SW 1271 (cell line): ENCODE measurements at regions not wholly inside any gene's neighbourhood (a gene's known extent, or its start where the extent isn't known, plus 50 kb on each side); places are given as distances from the start of the nearest gene placed in this dataset.

Experiments
- DNase-seq, 2 experiments: peaks; one replicate each; lab custom pipeline; 2025; lab: John Stamatoyannopoulos, UW

DNA sequence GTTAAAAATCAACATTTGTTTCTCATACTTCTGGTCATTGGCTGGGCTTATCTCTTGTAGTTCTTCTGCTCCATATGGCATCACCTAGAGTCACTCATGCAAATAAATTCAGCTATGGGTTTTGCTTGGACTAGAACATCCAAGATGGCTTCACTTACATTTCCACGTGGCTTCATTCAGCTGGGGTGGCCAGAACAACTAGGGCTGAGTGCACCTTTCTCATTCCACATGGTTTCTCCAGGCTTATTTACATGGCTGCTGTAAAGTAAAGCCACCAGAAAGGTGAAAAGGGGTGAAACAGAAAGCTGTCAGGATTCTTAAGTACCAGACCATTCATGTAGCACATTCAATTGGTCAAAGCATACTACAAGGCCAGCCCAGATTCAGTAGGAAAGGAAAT is 151.1 kb upstream of the BMP2 start:
- no peak for DNase-seq

DNA sequence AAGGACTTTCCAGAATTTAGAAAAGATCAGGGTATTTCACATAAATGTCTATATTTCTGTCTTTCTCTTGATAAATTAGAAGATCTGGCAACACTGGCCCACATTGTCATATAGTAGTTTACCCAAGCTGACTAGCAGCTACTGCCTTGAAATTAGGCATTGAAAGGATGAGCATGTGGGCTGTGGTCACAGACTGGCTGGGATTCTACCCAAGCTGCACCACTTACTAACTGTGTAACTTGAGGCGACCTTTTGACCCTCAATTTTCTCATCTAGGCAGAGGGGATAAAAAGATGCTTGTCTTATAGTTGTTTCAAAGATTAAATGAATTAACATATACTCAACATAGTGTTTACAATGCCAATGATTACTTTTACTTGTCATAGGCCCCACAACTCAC is 152.7 kb upstream of the BMP2 start:
- no peak for DNase-seq

DNA sequence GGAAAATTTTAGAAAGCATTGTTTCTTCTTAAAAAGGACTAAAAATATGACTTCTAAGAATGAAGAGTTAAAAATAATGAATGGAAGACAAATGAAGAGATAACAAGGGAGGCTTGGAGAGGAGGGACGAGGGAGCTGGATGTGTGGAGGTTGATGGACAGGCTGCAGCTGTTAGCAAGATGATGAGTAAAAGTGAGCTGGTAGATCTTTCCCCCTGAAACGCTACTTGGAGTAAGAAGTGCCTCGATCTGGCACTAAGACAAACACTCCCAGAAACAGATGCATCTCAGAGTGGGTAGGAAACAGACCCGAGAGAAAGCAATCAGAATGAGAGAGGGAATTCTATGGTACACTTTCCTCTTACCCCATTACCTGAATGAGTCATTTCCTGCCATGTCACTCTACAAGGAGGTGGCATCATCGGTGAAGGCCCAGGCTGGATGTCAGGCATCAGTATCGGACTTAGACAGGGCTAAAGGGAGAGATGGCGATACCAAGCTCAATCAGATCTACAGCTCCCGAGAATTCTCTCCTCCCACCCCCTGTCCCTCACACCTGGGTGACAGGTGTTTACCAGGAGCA is 154.1 kb upstream of the BMP2 start:
- DNase-seq: no peak

- no peak for DNase-seq
These were observed 154.9 kb upstream of the BMP2 start for GRCh38 chr20:6612606-6612923.

DNA sequence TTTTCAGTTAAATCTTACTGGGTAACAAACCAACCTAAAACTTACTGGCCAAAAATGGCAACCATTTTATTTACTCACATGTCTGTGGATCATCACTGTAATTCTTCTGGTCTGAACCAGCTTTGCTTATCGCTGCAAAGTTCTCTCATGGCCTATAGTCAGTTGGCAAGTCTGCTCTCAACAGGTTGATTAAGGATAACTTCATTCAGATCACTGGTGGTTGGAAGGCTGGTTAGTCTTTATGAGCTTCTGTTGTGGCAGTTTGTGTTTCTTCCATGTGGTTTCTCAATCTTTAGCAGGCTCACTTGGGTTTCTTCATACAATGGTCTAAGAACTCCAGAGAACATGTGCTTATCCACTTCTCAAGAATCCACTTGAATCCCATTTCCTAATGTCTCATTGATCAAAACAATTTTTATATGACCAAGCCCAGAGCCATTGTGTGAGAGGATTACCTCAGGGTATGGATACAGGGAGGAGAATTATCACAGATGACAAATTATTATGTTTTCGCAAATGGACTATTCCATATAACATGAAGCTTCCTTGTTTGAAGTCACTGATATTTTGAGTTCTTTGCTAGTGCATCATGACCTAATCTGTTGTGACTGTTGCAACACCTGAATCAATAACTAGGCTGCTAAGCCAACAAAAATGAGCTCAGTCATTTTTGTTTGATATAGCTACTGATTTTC is 155.4 kb upstream of the BMP2 start:
- DNase-seq: no peak

DNA sequence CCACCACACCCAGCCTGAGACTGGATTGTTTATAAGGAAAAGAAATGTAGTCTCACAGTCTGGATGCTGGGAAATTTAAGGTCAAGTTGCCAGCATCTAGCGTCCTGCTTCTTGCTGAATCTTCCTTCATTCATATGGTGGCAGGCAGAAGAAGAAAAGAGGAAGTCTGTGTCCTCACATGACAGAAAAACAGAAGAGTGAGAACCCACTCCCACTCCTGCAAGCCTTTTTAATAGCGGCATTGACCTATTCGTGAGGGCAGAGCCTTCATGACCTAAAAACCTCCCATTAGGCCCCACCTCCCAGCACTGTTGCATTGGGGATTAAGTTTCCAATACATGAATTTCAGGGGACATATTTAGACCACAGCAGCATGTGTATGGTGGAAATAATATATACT is 160.8 kb upstream of the BMP2 start:
- no peak for DNase-seq

- no peak for DNase-seq
These were observed 162.2 kb upstream of the BMP2 start for GRCh38 chr20:6605055-6605935.

DNA sequence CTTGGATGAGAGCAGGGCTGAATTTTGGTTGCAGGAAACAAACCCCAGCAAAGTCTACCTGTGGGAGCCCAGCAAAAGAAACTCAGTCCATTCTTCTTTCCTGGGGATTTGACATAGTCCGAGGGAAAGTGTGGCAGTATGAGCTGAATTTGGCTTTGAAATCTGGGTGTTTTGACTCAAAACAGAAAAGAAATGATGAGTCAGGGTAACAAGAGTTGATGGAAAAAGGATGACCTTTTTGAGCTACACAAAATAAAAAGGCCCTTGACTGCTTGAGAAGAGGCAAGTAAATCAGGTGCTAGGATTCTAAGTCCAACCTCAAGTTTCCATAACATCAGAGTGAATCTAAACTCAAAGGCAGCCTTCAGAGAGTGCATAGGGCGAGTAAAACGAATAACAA is 163.3 kb upstream of the BMP2 start:
- no peak for DNase-seq

- no peak for DNase-seq
These were observed 167.4 kb upstream of the BMP2 start for GRCh38 chr20:6599876-6600735.

- DNase-seq: no peak
These were observed 171.8 kb upstream of the BMP2 start for GRCh38 chr20:6595704-6596103.

DNA sequence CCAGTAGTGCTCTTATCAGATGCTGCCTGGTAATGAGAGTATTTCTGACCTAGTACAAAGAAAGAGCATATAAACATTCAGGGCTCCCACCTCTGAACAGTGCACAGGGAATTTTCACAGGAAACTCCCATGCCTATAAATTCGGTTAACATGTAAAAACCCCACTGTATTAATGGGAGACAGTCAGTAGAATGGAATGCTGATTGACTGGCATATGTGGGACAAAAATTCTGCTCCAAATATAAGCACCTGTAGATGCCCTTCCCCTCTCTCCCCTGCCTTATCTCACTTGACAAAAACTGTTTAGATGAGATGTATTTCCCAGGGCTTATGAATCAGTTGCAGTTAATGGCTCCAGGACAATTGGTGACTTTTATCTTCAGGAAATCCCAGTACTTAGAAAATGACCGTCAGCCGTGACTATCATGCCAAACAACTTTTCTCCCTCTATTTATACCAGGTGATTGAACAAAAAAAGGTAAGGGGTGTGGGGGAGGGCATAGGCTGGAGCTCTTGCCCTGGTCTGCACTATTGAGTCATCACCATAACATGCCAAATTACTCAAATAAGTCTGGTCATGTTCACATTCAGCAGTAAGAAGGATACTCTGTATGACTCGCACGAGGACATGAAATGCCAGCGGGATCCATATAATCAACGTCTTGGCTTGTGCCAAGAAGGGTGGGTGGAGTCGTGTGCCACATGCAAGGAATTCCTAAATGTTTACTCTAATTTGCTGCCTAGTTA is 176.4 kb upstream of the BMP2 start:
- peak; percentile 35 to 48 for DNase-seq

DNA sequence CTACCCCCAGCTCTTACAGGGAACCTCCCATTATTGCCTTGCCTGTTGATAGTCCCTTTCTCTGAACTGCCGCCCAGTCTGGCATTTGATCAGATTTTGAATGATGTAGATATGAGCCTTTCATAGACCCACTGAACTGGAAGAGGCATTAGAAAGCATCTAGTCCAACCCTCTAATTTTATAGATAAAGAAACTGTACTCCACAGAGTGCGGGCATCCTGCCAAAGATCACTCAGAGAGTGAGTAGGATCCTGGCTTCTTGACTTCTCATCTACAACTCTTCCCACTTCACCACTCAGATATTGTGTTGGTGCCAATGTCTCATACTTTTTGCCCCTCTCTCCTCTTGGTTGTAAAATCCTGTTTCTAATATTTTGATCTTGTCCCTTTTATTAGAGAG is 179.2 kb upstream of the BMP2 start:
- DNase-seq: no peak

GRCh38 chr20:6583134-6583738 is 184.2 kb upstream of the BMP2 start:
- peak in 1 of 2 experiments; percentile 57 for DNase-seq

- DNase-seq: no peak
These were observed 185.0 kb upstream of the BMP2 start for GRCh38 chr20:6582449-6582848.

- no peak for DNase-seq
These were observed 187.0 kb upstream of the BMP2 start for GRCh38 chr20:6580486-6580885.

DNA sequence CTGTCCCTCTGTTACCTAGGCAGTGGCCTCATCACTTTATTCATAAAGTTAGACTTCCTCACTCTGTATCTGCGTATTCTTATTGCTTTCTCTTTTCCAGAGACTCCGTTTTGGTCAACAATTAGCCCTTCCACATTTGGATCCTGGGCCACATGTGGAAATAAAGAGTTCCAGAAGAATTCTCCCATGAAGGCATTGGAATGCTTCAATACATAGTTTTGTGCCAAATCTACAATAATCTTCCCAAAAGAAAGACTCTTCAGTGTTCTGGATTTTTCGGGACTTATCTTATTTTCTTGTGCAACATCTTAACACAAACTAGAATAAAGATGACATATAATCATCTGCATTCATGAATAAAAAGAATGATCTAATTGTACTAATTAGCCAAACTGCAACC is 187.7 kb upstream of the BMP2 start:
- no peak for DNase-seq

GRCh38 chr20:6579417-6579816 is 188.1 kb upstream of the BMP2 start:
- DNase-seq: no peak

DNA sequence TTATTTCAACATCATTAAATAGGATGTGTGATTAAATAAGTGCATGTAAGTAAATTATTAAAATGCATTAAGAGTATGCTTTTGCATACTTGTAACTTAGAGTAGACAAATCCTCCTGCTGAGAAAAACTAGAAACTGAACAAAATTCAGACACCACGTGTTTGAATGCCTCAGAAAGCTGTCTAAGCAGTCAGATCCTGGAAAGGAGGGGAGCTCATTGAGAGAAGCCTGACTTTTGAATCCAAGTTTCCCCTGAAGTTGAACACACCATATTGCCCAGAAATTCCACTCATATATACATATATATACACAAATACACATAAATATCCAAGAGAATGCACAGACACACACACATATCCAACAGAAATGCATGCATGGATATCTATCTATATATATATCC is 190.0 kb upstream of the BMP2 start:
- DNase-seq: no peak

- no peak for DNase-seq
These were observed 190.8 kb upstream of the BMP2 start for GRCh38 chr20:6576726-6577125.

GRCh38 chr20:6575912-6576401 is 191.5 kb upstream of the BMP2 start:
- peak in 1 of 2 experiments; percentile 10 for DNase-seq

- no peak for DNase-seq
These were observed 200.7 kb upstream of the BMP2 start for GRCh38 chr20:6566821-6567220.
